Transverse colon (tissue), 4 donors: ENCODE measurements at regions not wholly inside any gene's neighbourhood (a gene's known extent, or its start where the extent isn't known, plus 50 kb on each side); places are given as distances from the start of the nearest gene placed in this dataset.

Experiments used
- DNase-seq: peaks from one replicate; pipeline ENCODE4 v3.0.0-alpha.2; 2019
- H3K27ac ChIP-seq, 4 donors: fragments of 200-600 bp; sonication (generic); 2 replicates each; pipeline ENCODE4 v1.5.1; 2016 to 2018; ENCODE audit warnings: inconsistent platforms in 4 of 4
- H3K27me3 ChIP-seq: fragments of 200-600 bp; sonication (generic); 2 replicates; pipeline ENCODE4 v1.5.1; 2017; ENCODE audit warnings: inconsistent platforms
- H3K36me3 ChIP-seq, 4 donors: fragments of 200-600 bp; sonication (generic); 2 replicates each; pipeline ENCODE4 v1.5.1; 2017 to 2019; ENCODE audit warnings: inconsistent platforms in 4 of 4
- H3K4me1 ChIP-seq, 4 donors: fragments of 200-600 bp; sonication (generic); 2 replicates each; pipeline ENCODE4 v1.5.1; 2017 to 2020; ENCODE audit warnings: inconsistent platforms in 4 of 4
- H3K4me3 ChIP-seq, 4 donors: fragments of 200-600 bp; sonication (generic); 1 replicate in 1 of 4; 2 replicates in 3 of 4; pipeline versions ENCODE4 v1.5.1 to v1.6.1; 2017 to 2019; ENCODE audit warnings: inconsistent platforms in 4 of 4
- H3K9me3 ChIP-seq, 2 donors: fragments of 200-600 bp; sonication (generic); 2 replicates each; pipeline ENCODE4 v1.5.1; 2017 to 2019; ENCODE audit warnings: inconsistent platforms in 2 of 2
- CTCF ChIP-seq, 5 experiments: fragments of 200-600 bp in 3 of 5; fragments of 450-650 bp in 2 of 5; sonication (generic) in 3 of 5; IDR thresholded peaks; 1 replicate in 2 of 5; 2 replicates in 3 of 5; pipeline ENCODE4 v1.5.1; 2016 to 2017; ENCODE audit warnings: antibody characterized with exemption in 5 of 5, inconsistent platforms in 3 of 5, mild to moderate bottlenecking in 2 of 5, moderate library complexity in 1 of 5
- EP300 ChIP-seq: sonication (generic); formaldehyde crosslinking; IDR thresholded peaks from one replicate; pipeline ENCODE4 v1.6.1; 2017; ENCODE audit warnings: antibody characterized with exemption, low read depth
- POLR2A ChIP-seq: fragments of 450-650 bp; IDR thresholded peaks from one replicate; pipeline ENCODE4 v1.6.1; 2016; ENCODE audit warnings: antibody characterized with exemption, mild to moderate bottlenecking, moderate library complexity
- POLR2AphosphoS5 ChIP-seq, 3 donors: sonication (generic); formaldehyde crosslinking; IDR thresholded peaks; one replicate each; pipeline ENCODE4 v1.6.1; 2016; ENCODE audit warnings: antibody characterized with exemption in 3 of 3
- WGBS, 2 donors: methylation state at CpG; one replicate each; pipeline ENCODE4 v1.1.5; 2018; ENCODE audit warnings: low coverage in 1 of 2; 5-methylcytosine and 5-hydroxymethylcytosine counted together
- in situ Hi-C, 4 donors: fragments of 200-750 bp; cut with MboI; loops; one replicate each; pipeline versions ENCODE4 v1.15.0 to v1.15.1; 2017; ENCODE audit warnings: low sequenced_read_pairs in 3 of 4, low pct_ligation_motif_present in 1 of 4, low pct_unique_long_range_greater_than_20kb in 1 of 4
- intact Hi-C: fragments of 100-400 bp; cut with DNase I; formaldehyde crosslinking; loops from one replicate; pipeline ENCODE4 v1.15.1; 2023; ENCODE audit warnings: low total_unique reads

- H3K27me3 ChIP-seq, result no peaks in the 10 kb centered on the region
- in situ Hi-C loops (no loop called here), intact Hi-C loops (no loop called here)
- no peak for DNase-seq
- TF ChIP-seq POLR2AphosphoS5 (IDR thresholded peaks at IDR 0.05), result no peak
- no peaks in the 10 kb centered on the region for H3K4me1 ChIP-seq
- no peaks in the 10 kb centered on the region for H3K9me3 ChIP-seq
- no peaks in the 10 kb centered on the region for H3K36me3 ChIP-seq
- H3K27ac ChIP-seq, result no peak overlapping the region
- no peak overlapping the region for H3K4me3 ChIP-seq
- WGBS, 2 donors, result 72 to 80% methylated on average over 3 of the region's 3 CpGs
Measured at GRCh38 chr6:55659304-55659703, 80.3 kb upstream of the HMGCLL1 start.

- intact Hi-C loops (no loop called here), in situ Hi-C loops (no loop called here)
- Histone ChIP-seq H3K27ac (no peak overlapping the region), H3K36me3 (no peaks in the 10 kb centered on the region), H3K4me3 (no peak overlapping the region), H3K4me1 (no peaks in the 10 kb centered on the region), H3K27me3 (no peaks in the 10 kb centered on the region), H3K9me3 (no peaks in the 10 kb centered on the region)
- TF ChIP-seq CTCF (IDR thresholded peaks at IDR 0.05), result no peak
- TF ChIP-seq POLR2A, result no peak
- TF ChIP-seq EP300, result no peak
- TF ChIP-seq POLR2AphosphoS5 (IDR thresholded peaks at IDR 0.05), result no peak
- WGBS, 2 donors, result 60 to 87% methylated on average over 1 of the region's 1 CpG
- no peak for DNase-seq
Measured at GRCh38 chr6:55654445-55654844, 75.5 kb upstream of the HMGCLL1 start.

GRCh38 chr6:55652429-55652828, 73.4 kb upstream of the HMGCLL1 start:
- H3K27ac ChIP-seq, result no peak overlapping the region
- 43% methylated on average over 1 of the region's 1 CpG; no CpG with 5 or more reads in 1 of the 2 donors for WGBS, 2 donors
- intact Hi-C loops (no loop called here), in situ Hi-C loops (no loop called here)
- no peaks in the 10 kb centered on the region for H3K36me3 ChIP-seq
- no peaks in the 10 kb centered on the region for H3K9me3 ChIP-seq
- TF ChIP-seq POLR2AphosphoS5 (IDR thresholded peaks at IDR 0.05) (no peak), EP300 (no peak), POLR2A (no peak), CTCF (IDR thresholded peaks at IDR 0.05) (no peak)
- no peaks in the 10 kb centered on the region for H3K27me3 ChIP-seq
- no peak overlapping the region for H3K4me3 ChIP-seq
- DNase-seq, result no peak
- no peaks in the 10 kb centered on the region for H3K4me1 ChIP-seq

GRCh38 chr6:55651015-55651414, 72.0 kb upstream of the HMGCLL1 start:
- intact Hi-C loops (no loop called here), in situ Hi-C loops (no loop called here)
- Histone ChIP-seq H3K4me3 (no peak overlapping the region), H3K36me3 (no peaks in the 10 kb centered on the region), H3K27me3 (no peaks in the 10 kb centered on the region), H3K4me1 (no peaks in the 10 kb centered on the region), H3K27ac (no peak overlapping the region), H3K9me3 (no peaks in the 10 kb centered on the region)
- no peak for DNase-seq
- TF ChIP-seq CTCF (IDR thresholded peaks at IDR 0.05) (no peak), EP300 (no peak), POLR2A (no peak), POLR2AphosphoS5 (IDR thresholded peaks at IDR 0.05) (no peak)
- WGBS, 2 donors, result 72 to 76% methylated on average over 2 to 3 of the region's 3 CpGs

- Histone ChIP-seq H3K27ac (no peak overlapping the region), H3K4me3 (no peak overlapping the region), H3K9me3 (no peaks in the 10 kb centered on the region), H3K27me3 (no peaks in the 10 kb centered on the region), H3K36me3 (no peaks in the 10 kb centered on the region), H3K4me1 (no peaks in the 10 kb centered on the region)
- in situ Hi-C loops, result no loop called here
- TF ChIP-seq POLR2AphosphoS5 (IDR thresholded peaks at IDR 0.05) (no peak), EP300 (no peak), POLR2A (no peak), CTCF (IDR thresholded peaks at IDR 0.05) (no peak)
- no peak for DNase-seq
- intact Hi-C loops, result no loop called here
Measured at GRCh38 chr6:55643861-55644260, 64.9 kb upstream of the HMGCLL1 start.
